ENCODE measurements at regions not wholly inside any gene's neighbourhood (a gene's known extent, or its start where the extent isn't known, plus 50 kb on each side); places are given as distances from the start of the nearest gene placed in this dataset.

- Mint-ChIP-seq H3K27me3 (ENCODE audit: unreplicated experiment) (peaks cover 5% of the 10 kb centered on the region), H3K9me3 (ENCODE audit: unreplicated experiment) (peaks cover 2% of the 10 kb centered on the region), H3K4me1 (ENCODE audit: low read depth, unreplicated experiment) (no peaks in the 10 kb centered on the region), H3K36me3 (ENCODE audit: unreplicated experiment) (no peaks in the 10 kb centered on the region), H3K27ac (ENCODE audit: unreplicated experiment) (no peak overlapping the region), H3K4me3 (ENCODE audit: unreplicated experiment) (no peak overlapping the region)
- no peak for DNase-seq
- TF ChIP-seq CTCF (IDR thresholded peaks at IDR 0.05; ENCODE audit: partially characterized antibody, unreplicated experiment) = no peak
Measured at GRCh38 chr12:41624571-41624970, 436.5 kb downstream of the PDZRN4 start.

All from glutamatergic neuron (in vitro differentiated cells).